Neural cell (in vitro differentiated cells): ENCODE measurements at regions not wholly inside any gene's neighbourhood (a gene's known extent, or its start where the extent isn't known, plus 50 kb on each side); places are given as distances from the start of the nearest gene placed in this dataset.

ENCODE experiments used
- H2AFZ ChIP-seq: fragments of 200-600, 300-800 bp; sonication (generic), shearing (Covaris generic); 2 replicates; pipeline ENCODE4 v1.6.0; 2014; ENCODE audit warnings: low read depth, mild to moderate bottlenecking, antibody characterized with exemption, low read length, moderate library complexity
- H3F3A ChIP-seq: fragments of 200-600 bp; shearing (Covaris generic); 2 replicates; pipeline ENCODE4 v1.6.1; 2016; ENCODE audit warnings: mild to moderate bottlenecking, moderate library complexity, mixed read lengths, antibody characterized with exemption, low read length; ENCODE audit not compliant: insufficient read depth, poor library complexity, severe bottlenecking
- H3K27ac ChIP-seq: fragments of 200-600, 300-800 bp; sonication (generic), shearing (Covaris generic); 2 replicates; pipeline ENCODE4 v1.5.1; 2014; ENCODE audit warnings: mild to moderate bottlenecking, low read length, moderate library complexity
- H3K27me3 ChIP-seq: fragments of 300-800, 200-600 bp; sonication (generic), shearing (Covaris generic); 2 replicates; pipeline ENCODE4 v1.6.0; 2014; ENCODE audit warnings: mild to moderate bottlenecking, low read depth, low read length, moderate library complexity; ENCODE audit not compliant: insufficient read depth
- H3K36me3 ChIP-seq: fragments of 300-800, 200-600 bp; sonication (generic), shearing (Covaris generic); 2 replicates; pipeline ENCODE4 v1.5.1; 2014; ENCODE audit warnings: mild to moderate bottlenecking, antibody characterized with exemption, low read length, moderate library complexity; ENCODE audit not compliant: insufficient read depth
- H3K4me2 ChIP-seq: fragments of 300-800, 200-600 bp; sonication (generic), shearing (Covaris generic); 2 replicates; pipeline ENCODE4 v1.6.0; 2014; ENCODE audit warnings: mild to moderate bottlenecking, low read length
- H3K4me3 ChIP-seq: fragments of 300-800, 200-600 bp; sonication (generic), shearing (Covaris generic); 2 replicates; pipeline ENCODE4 v1.5.1; 2014; ENCODE audit warnings: mild to moderate bottlenecking, low read length, moderate library complexity
- H3K79me2 ChIP-seq: fragments of 200-600 bp; shearing (Covaris generic); replicated peaks from 2 replicates; pipeline ENCODE4 v1.6.0; 2014; ENCODE audit warnings: mild to moderate bottlenecking, low read length, moderate library complexity; ENCODE audit not compliant: insufficient read depth
- H3K9ac ChIP-seq: fragments of 300-800, 200-600 bp; sonication (generic), shearing (Covaris generic); 2 replicates; pipeline ENCODE4 v1.6.1; 2016; ENCODE audit warnings: mild to moderate bottlenecking, low read length, mixed read lengths
- H3K9me2 ChIP-seq: fragments of 200-600 bp; shearing (Covaris generic); 2 replicates; pipeline ENCODE4 v1.6.1; 2016; ENCODE audit warnings: mild to moderate bottlenecking, low read length, mixed read lengths; ENCODE audit not compliant: insufficient read depth
- H3K9me3 ChIP-seq: fragments of 200-600, 300-800 bp; sonication (generic), shearing (Covaris generic); 2 replicates; pipeline ENCODE4 v1.6.1; 2016; ENCODE audit warnings: mild to moderate bottlenecking, mixed run types, low read length, moderate library complexity, mixed read lengths
- H4K20me1 ChIP-seq: fragments of 200-600 bp; shearing (Covaris generic); 2 replicates; pipeline ENCODE4 v1.6.1; 2016; ENCODE audit warnings: mild to moderate bottlenecking, mixed run types; ENCODE audit not compliant: insufficient read depth
- EP300 ChIP-seq: fragments of 450-650 bp; conservative IDR thresholded peaks from 2 replicates; pipeline ENCODE4 v1.6.1; 2014; ENCODE audit warnings: antibody characterized with exemption, mild to moderate bottlenecking, moderate library complexity; ENCODE audit not compliant: poor library complexity, severe bottlenecking
- EZH2 ChIP-seq: fragments of 200-600, 300-800 bp; shearing (Covaris generic), sonication (generic); IDR thresholded peaks from 2 replicates; pipeline ENCODE4 v1.6.1; 2014; ENCODE audit warnings: antibody characterized with exemption, low read length, borderline replicate concordance, mild to moderate bottlenecking; ENCODE audit not compliant: insufficient read depth, poor library complexity, severe bottlenecking
- MXI1 ChIP-seq: fragments of 450-650 bp; conservative IDR thresholded peaks from 2 replicates; pipeline ENCODE4 v1.6.1; 2014; ENCODE audit warnings: antibody characterized with exemption, mild to moderate bottlenecking; ENCODE audit not compliant: poor library complexity, severe bottlenecking
- POLR2AphosphoS5 ChIP-seq: IDR thresholded peaks from 2 replicates; pipeline ENCODE4 v1.6.1; 2012
- RAD21 ChIP-seq: fragments of 450-650 bp; conservative IDR thresholded peaks from 2 replicates; pipeline ENCODE4 v1.6.1; 2014; ENCODE audit warnings: antibody characterized with exemption, mild to moderate bottlenecking, moderate library complexity
- SMC3 ChIP-seq: fragments of 450-650 bp; conservative IDR thresholded peaks from 2 replicates; pipeline ENCODE4 v1.6.1; 2014; ENCODE audit warnings: antibody characterized with exemption, mild to moderate bottlenecking, moderate library complexity; ENCODE audit not compliant: poor library complexity
- TAF1 ChIP-seq: IDR thresholded peaks from 2 replicates; pipeline ENCODE4 v1.6.1; 2012; ENCODE audit warnings: low read depth
- TF ChIP-seq, protein P1 (sequence below): IDR thresholded peaks from 2 replicates; pipeline ENCODE4 v1.6.1; 2012; ENCODE audit warnings: borderline replicate concordance
- TF ChIP-seq, protein P2 (sequence below): fragments of 450-650 bp; IDR thresholded peaks from 2 replicates; pipeline ENCODE4 v1.5.1; 2014; ENCODE audit warnings: antibody characterized with exemption, mild to moderate bottlenecking, moderate library complexity; ENCODE audit not compliant: poor library complexity, severe bottlenecking

DNA sequence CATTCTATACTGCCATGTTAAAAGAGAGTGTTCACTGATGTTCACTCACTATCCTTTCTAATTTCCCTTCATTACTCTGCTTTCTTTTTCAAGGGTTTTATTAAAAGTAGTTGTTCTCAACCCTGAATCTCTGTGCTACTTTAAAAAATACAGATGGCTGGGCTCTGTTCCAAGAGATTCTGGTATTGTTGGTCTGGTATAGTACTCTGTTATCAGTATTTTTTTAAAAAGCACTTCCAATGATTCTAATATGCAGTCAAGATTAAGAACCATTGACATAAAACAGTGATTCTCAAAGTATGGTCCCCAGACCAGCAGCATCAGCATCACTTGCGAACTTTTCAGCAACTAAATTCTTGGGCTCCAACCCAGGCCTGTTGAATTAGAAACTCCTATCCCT is 77.0 kb upstream of the STARD4 start:
- H3K27ac ChIP-seq = no peak overlapping the region
- no peak overlapping the region for H3K4me3 ChIP-seq
- no peaks in the 10 kb centered on the region for H3K9me2 ChIP-seq
- no peaks in the 10 kb centered on the region for H3F3A ChIP-seq
- H3K27me3 ChIP-seq = no peaks in the 10 kb centered on the region
- H3K9me3 ChIP-seq = no peaks in the 10 kb centered on the region
- no peak overlapping the region for H3K9ac ChIP-seq
- H3K79me2 ChIP-seq = no peaks in the 10 kb centered on the region
- no peaks in the 10 kb centered on the region for H4K20me1 ChIP-seq
- no peak overlapping the region for H3K4me2 ChIP-seq
- H2AFZ ChIP-seq = no peak overlapping the region
- TF ChIP-seq MXI1 (no peak), TAF1 (no peak), EP300 (no peak), RAD21 (no peak), SMC3 (no peak), EZH2 (no peak), POLR2AphosphoS5 (no peak)
- TF ChIP-seq, protein P1, sequence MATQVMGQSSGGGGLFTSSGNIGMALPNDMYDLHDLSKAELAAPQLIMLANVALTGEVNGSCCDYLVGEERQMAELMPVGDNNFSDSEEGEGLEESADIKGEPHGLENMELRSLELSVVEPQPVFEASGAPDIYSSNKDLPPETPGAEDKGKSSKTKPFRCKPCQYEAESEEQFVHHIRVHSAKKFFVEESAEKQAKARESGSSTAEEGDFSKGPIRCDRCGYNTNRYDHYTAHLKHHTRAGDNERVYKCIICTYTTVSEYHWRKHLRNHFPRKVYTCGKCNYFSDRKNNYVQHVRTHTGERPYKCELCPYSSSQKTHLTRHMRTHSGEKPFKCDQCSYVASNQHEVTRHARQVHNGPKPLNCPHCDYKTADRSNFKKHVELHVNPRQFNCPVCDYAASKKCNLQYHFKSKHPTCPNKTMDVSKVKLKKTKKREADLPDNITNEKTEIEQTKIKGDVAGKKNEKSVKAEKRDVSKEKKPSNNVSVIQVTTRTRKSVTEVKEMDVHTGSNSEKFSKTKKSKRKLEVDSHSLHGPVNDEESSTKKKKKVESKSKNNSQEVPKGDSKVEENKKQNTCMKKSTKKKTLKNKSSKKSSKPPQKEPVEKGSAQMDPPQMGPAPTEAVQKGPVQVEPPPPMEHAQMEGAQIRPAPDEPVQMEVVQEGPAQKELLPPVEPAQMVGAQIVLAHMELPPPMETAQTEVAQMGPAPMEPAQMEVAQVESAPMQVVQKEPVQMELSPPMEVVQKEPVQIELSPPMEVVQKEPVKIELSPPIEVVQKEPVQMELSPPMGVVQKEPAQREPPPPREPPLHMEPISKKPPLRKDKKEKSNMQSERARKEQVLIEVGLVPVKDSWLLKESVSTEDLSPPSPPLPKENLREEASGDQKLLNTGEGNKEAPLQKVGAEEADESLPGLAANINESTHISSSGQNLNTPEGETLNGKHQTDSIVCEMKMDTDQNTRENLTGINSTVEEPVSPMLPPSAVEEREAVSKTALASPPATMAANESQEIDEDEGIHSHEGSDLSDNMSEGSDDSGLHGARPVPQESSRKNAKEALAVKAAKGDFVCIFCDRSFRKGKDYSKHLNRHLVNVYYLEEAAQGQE = no peak
- TF ChIP-seq, protein P2, sequence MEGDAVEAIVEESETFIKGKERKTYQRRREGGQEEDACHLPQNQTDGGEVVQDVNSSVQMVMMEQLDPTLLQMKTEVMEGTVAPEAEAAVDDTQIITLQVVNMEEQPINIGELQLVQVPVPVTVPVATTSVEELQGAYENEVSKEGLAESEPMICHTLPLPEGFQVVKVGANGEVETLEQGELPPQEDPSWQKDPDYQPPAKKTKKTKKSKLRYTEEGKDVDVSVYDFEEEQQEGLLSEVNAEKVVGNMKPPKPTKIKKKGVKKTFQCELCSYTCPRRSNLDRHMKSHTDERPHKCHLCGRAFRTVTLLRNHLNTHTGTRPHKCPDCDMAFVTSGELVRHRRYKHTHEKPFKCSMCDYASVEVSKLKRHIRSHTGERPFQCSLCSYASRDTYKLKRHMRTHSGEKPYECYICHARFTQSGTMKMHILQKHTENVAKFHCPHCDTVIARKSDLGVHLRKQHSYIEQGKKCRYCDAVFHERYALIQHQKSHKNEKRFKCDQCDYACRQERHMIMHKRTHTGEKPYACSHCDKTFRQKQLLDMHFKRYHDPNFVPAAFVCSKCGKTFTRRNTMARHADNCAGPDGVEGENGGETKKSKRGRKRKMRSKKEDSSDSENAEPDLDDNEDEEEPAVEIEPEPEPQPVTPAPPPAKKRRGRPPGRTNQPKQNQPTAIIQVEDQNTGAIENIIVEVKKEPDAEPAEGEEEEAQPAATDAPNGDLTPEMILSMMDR = no peak
- H3K36me3 ChIP-seq = no peaks in the 10 kb centered on the region

DNA sequence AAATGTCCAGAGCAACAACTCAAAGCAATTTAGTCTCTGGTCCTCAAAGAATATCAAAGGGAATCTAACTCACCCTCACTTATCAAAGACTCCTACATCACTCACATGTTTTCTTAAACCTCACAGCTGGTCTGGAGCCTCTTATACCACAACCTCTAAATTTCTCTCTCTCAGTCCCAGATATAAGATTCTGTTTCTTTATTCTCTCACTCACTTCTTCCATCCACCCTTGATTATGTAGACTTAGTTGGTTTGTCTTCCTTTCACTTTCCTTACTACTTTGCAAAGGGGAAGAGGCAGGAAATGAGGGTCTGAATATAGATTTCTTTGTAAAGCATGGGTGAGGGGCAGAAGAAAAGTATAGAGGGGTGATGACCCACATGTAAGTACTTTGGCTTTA is 75.4 kb upstream of the STARD4 start:
- no peaks in the 10 kb centered on the region for H3F3A ChIP-seq
- TF ChIP-seq SMC3 (no peak), MXI1 (no peak), EP300 (no peak), POLR2AphosphoS5 (no peak), EZH2 (no peak), TAF1 (no peak), RAD21 (no peak)
- TF ChIP-seq, protein P2 = no peak
- TF ChIP-seq, protein P1 = no peak

More for the DNA sequence above, 75.4 kb upstream of the STARD4 start:
- H2AFZ ChIP-seq = no peak overlapping the region
- no peaks in the 10 kb centered on the region for H4K20me1 ChIP-seq
- no peaks in the 10 kb centered on the region for H3K9me3 ChIP-seq
- H3K27me3 ChIP-seq = no peaks in the 10 kb centered on the region
- no peak overlapping the region for H3K27ac ChIP-seq
- no peak overlapping the region for H3K4me3 ChIP-seq
- H3K79me2 ChIP-seq = no peaks in the 10 kb centered on the region
- H3K9me2 ChIP-seq = no peaks in the 10 kb centered on the region
- H3K4me2 ChIP-seq = no peak overlapping the region
- no peak overlapping the region for H3K9ac ChIP-seq
- H3K36me3 ChIP-seq = no peaks in the 10 kb centered on the region
